HEK293 (cell line): ENCODE measurements at regions not wholly inside any gene's neighbourhood (a gene's known extent, or its start where the extent isn't known, plus 50 kb on each side); places are given as distances from the start of the nearest gene placed in this dataset.

Source experiments
- KLF1 ChIP-seq: fragments of 450-650 bp; formaldehyde crosslinking; IDR thresholded peaks from 2 replicates; pipeline ENCODE4 v1.5.1; 2016; ENCODE audit warnings: missing biosample characterization, missing genetic modification characterization
- MEIS1 ChIP-seq: sonication (generic); formaldehyde crosslinking; IDR thresholded peaks from 2 replicates; pipeline ENCODE4 v1.8.1; 2022; ENCODE audit warnings: missing genetic modification reagents, mild to moderate bottlenecking, borderline replicate concordance
- YY1 ChIP-seq: fragments of 450-650 bp; formaldehyde crosslinking; IDR thresholded peaks from 2 replicates; pipeline ENCODE4 v1.5.1; 2018; ENCODE audit warnings: missing biosample characterization, missing genetic modification characterization
- ZNF175 ChIP-seq: fragments of 450-650 bp; formaldehyde crosslinking; IDR thresholded peaks from 2 replicates; pipeline ENCODE4 v1.5.1; 2016; ENCODE audit warnings: missing biosample characterization, missing genetic modification characterization
- ZNF19 ChIP-seq: fragments of 450-650 bp; formaldehyde crosslinking; IDR thresholded peaks from 2 replicates; pipeline ENCODE4; 2016; ENCODE audit warnings: missing biosample characterization, missing genetic modification characterization, low read depth
- ZNF274 ChIP-seq, 2 experiments: fragments of 200-500 bp in 1 of 2; fragments of 450-650 bp in 1 of 2; sonication (Bioruptor generic) in 1 of 2; formaldehyde crosslinking in 1 of 2; IDR thresholded peaks; 2 replicates each; pipeline versions ENCODE4 v1.5.1 to v1.6.1; 2014 to 2016; ENCODE audit warnings: borderline replicate concordance in 1 of 2, inconsistent platforms in 1 of 2, low read length in 1 of 2, missing biosample characterization in 1 of 2, missing genetic modification characterization in 1 of 2
- ZNF473 ChIP-seq: fragments of 450-650 bp; formaldehyde crosslinking; IDR thresholded peaks from 2 replicates; pipeline ENCODE4 v1.5.1; 2017; ENCODE audit warnings: missing biosample characterization, missing genetic modification characterization
- ZNF560 ChIP-seq: fragments of 450-650 bp; formaldehyde crosslinking; IDR thresholded peaks from 2 replicates; pipeline ENCODE4 v1.5.1; 2017; ENCODE audit warnings: missing biosample characterization, missing genetic modification characterization, borderline replicate concordance
- TF ChIP-seq, protein P1 (sequence below): fragments of 450-650 bp; formaldehyde crosslinking; IDR thresholded peaks from 2 replicates; pipeline ENCODE4 v1.5.1; 2016; ENCODE audit warnings: missing biosample characterization, missing genetic modification characterization
- TF ChIP-seq, protein P2 (sequence below): fragments of 450-650 bp; formaldehyde crosslinking; IDR thresholded peaks from 2 replicates; pipeline ENCODE4 v1.5.1; 2016; ENCODE audit warnings: missing biosample characterization, missing genetic modification characterization
- TF ChIP-seq, protein P3 (sequence below): sonication (generic); formaldehyde crosslinking; IDR thresholded peaks from 2 replicates; pipeline ENCODE4 v1.8.1; 2022; ENCODE audit warnings: mild to moderate bottlenecking, moderate library complexity, missing genetic modification reagents

DNA sequence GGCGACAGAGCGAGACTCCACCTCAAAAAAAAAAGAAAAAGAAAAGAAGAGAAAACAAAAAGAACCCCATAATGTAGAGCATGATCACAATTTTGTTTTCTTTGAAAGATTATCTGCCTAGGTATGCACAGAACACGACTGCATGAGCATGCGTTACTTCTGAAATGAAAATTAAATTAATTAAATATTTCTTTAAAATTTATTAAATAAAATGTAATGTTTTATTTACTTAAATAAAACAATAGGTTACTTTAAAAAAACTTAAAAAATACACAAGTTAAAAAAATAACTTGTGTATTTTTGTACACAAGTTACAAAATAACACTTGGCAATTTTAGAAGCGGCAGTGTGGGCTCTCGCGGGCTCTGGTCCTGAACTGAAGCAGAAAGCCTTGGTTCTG lies 107.8 kb downstream of the TFAP2A start:
- TF ChIP-seq, protein P1, sequence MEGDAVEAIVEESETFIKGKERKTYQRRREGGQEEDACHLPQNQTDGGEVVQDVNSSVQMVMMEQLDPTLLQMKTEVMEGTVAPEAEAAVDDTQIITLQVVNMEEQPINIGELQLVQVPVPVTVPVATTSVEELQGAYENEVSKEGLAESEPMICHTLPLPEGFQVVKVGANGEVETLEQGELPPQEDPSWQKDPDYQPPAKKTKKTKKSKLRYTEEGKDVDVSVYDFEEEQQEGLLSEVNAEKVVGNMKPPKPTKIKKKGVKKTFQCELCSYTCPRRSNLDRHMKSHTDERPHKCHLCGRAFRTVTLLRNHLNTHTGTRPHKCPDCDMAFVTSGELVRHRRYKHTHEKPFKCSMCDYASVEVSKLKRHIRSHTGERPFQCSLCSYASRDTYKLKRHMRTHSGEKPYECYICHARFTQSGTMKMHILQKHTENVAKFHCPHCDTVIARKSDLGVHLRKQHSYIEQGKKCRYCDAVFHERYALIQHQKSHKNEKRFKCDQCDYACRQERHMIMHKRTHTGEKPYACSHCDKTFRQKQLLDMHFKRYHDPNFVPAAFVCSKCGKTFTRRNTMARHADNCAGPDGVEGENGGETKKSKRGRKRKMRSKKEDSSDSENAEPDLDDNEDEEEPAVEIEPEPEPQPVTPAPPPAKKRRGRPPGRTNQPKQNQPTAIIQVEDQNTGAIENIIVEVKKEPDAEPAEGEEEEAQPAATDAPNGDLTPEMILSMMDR (tag by site-specific recombination): no peak
- TF ChIP-seq, protein P2, sequence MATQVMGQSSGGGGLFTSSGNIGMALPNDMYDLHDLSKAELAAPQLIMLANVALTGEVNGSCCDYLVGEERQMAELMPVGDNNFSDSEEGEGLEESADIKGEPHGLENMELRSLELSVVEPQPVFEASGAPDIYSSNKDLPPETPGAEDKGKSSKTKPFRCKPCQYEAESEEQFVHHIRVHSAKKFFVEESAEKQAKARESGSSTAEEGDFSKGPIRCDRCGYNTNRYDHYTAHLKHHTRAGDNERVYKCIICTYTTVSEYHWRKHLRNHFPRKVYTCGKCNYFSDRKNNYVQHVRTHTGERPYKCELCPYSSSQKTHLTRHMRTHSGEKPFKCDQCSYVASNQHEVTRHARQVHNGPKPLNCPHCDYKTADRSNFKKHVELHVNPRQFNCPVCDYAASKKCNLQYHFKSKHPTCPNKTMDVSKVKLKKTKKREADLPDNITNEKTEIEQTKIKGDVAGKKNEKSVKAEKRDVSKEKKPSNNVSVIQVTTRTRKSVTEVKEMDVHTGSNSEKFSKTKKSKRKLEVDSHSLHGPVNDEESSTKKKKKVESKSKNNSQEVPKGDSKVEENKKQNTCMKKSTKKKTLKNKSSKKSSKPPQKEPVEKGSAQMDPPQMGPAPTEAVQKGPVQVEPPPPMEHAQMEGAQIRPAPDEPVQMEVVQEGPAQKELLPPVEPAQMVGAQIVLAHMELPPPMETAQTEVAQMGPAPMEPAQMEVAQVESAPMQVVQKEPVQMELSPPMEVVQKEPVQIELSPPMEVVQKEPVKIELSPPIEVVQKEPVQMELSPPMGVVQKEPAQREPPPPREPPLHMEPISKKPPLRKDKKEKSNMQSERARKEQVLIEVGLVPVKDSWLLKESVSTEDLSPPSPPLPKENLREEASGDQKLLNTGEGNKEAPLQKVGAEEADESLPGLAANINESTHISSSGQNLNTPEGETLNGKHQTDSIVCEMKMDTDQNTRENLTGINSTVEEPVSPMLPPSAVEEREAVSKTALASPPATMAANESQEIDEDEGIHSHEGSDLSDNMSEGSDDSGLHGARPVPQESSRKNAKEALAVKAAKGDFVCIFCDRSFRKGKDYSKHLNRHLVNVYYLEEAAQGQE (tag by site-specific recombination): no peak
- TF ChIP-seq ZNF19 (tag by site-specific recombination) (no peak), ZNF274 (IDR thresholded peaks at IDR 0.05; ENCODE audit: low read length) (no peak), ZNF274 (tag by site-specific recombination; IDR thresholded peaks at IDR 0.05; ENCODE audit: borderline replicate concordance) (no peak), YY1 (tag by site-specific recombination) (no peak), ZNF473 (no peak), ZNF175 (tag by site-specific recombination) (no peak), KLF1 (tag by site-specific recombination) (no peak), ZNF560 (tag by site-specific recombination) (no peak), MEIS1 (CRISPR knock-in tag) (no peak)
- TF ChIP-seq, protein P3, sequence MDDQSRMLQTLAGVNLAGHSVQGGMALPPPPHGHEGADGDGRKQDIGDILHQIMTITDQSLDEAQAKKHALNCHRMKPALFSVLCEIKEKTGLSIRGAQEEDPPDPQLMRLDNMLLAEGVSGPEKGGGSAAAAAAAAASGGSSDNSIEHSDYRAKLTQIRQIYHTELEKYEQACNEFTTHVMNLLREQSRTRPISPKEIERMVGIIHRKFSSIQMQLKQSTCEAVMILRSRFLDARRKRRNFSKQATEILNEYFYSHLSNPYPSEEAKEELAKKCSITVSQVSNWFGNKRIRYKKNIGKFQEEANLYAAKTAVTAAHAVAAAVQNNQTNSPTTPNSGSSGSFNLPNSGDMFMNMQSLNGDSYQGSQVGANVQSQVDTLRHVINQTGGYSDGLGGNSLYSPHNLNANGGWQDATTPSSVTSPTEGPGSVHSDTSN (CRISPR knock-in tag): no peak
